OCI-LY3 (cell line): ENCODE measurements at regions not wholly inside any gene's neighbourhood (a gene's known extent, or its start where the extent isn't known, plus 50 kb on each side); places are given as distances from the start of the nearest gene placed in this dataset.

ENCODE experiments used
- EZH2phosphoT487 ChIP-seq: fragments of 200-600 bp; shearing (Covaris generic); IDR thresholded peaks from 2 replicates; pipeline ENCODE4 v1.6.1; 2018; ENCODE audit warnings: antibody characterized with exemption, mixed run types, low read depth
- TF ChIP-seq, protein P1 (sequence below): fragments of 200-600, 300-600 bp; sonication (generic); IDR thresholded peaks from 2 replicates; pipeline ENCODE4 v1.5.1; 2014; ENCODE audit warnings: antibody characterized with exemption, low read length, low read depth

DNA sequence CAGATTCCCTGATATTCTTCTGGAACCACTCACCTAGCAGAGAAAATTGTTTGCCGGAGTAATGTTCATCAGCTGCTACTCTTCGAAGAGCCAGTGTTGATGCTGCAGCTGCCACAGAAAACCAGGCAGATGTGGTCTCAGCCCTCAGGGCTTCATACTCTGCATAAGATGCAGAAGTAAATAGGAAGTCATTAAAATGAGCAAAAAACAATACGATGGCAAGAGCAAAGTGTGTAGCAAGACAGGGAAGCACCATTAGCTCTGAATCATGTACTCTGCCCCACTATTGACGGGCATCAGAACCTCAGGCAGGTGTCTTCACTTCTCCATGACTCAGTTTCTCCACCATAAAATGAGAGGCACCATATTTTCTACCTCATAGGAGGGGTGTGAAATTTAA is 991.6 kb upstream of the TMEM132C start:
- TF ChIP-seq, protein P1, sequence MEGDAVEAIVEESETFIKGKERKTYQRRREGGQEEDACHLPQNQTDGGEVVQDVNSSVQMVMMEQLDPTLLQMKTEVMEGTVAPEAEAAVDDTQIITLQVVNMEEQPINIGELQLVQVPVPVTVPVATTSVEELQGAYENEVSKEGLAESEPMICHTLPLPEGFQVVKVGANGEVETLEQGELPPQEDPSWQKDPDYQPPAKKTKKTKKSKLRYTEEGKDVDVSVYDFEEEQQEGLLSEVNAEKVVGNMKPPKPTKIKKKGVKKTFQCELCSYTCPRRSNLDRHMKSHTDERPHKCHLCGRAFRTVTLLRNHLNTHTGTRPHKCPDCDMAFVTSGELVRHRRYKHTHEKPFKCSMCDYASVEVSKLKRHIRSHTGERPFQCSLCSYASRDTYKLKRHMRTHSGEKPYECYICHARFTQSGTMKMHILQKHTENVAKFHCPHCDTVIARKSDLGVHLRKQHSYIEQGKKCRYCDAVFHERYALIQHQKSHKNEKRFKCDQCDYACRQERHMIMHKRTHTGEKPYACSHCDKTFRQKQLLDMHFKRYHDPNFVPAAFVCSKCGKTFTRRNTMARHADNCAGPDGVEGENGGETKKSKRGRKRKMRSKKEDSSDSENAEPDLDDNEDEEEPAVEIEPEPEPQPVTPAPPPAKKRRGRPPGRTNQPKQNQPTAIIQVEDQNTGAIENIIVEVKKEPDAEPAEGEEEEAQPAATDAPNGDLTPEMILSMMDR, result no peak
- no peak for TF ChIP-seq EZH2phosphoT487
